ENCODE measurements at regions not wholly inside any gene's neighbourhood (a gene's known extent, or its start where the extent isn't known, plus 50 kb on each side); places are given as distances from the start of the nearest gene placed in this dataset.

DNA sequence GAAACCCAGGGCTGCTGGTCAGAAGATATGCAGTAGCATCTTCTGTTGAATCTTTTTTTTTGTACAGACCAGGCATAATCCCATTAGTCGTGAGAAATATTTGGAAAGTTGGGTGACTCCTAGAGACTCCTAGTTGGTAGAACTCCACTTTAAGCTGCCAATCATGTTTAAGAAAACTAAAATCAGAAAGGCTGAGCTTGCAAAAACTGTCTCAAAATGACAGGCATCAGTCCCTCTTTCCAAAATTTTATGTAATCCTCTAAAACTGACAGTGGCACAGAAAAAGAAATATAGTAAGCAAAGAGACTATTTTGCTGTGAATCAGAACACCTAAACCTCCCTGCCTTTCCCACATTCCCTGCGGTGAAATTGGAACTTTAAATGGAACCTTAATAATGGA, 568.5 kb downstream of the CCSER2 start:
- Mint-ChIP-seq H3K4me3 (ENCODE audit: unreplicated experiment) (no peak overlapping the region), H3K9me3 (ENCODE audit: unreplicated experiment) (peaks cover 4% of the 10 kb centered on the region), H3K36me3 (ENCODE audit: low read depth, unreplicated experiment) (no peaks in the 10 kb centered on the region), H3K4me1 (ENCODE audit: low read depth, unreplicated experiment) (no peaks in the 10 kb centered on the region), H3K27me3 (ENCODE audit: low read depth, unreplicated experiment) (peaks cover 2% of the 10 kb centered on the region), H3K27ac (ENCODE audit: unreplicated experiment) (no peak overlapping the region)
- Histone ChIP-seq H3K4me1 (ENCODE audit: insufficient read depth, low read length) (no peaks in the 10 kb centered on the region), H3K9ac (ENCODE audit: low read length) (no peak overlapping the region), H2AFZ (ENCODE audit: low read depth, low read length) (no peak overlapping the region), H3K27me3 (ENCODE audit: insufficient read depth, low read length) (no peaks in the 10 kb centered on the region), H3K4me2 (ENCODE audit: low read length) (no peak overlapping the region), H4K20me1 (ENCODE audit: insufficient read depth, low read length) (no peaks in the 10 kb centered on the region), H3K36me3 (ENCODE audit: insufficient read depth, low read length) (no peaks in the 10 kb centered on the region), H3K27ac (ENCODE audit: low read depth, low read length) (no peak overlapping the region), H3K9me3 (ENCODE audit: insufficient read depth, low read depth, low read length) (no peaks in the 10 kb centered on the region), H3K4me3 (ENCODE audit: insufficient read depth, low read depth, low read length) (no peak overlapping the region), H3K79me2 (ENCODE audit: insufficient read depth, low read length) (no peaks in the 10 kb centered on the region)
- FAIRE-seq (no peak), DNase-seq (ENCODE audit: low read depth) (no peak)
- TF ChIP-seq EZH2 (IDR thresholded peaks at IDR 0.05; ENCODE audit: insufficient read depth, low read length): no peak
- TF ChIP-seq, protein P1, sequence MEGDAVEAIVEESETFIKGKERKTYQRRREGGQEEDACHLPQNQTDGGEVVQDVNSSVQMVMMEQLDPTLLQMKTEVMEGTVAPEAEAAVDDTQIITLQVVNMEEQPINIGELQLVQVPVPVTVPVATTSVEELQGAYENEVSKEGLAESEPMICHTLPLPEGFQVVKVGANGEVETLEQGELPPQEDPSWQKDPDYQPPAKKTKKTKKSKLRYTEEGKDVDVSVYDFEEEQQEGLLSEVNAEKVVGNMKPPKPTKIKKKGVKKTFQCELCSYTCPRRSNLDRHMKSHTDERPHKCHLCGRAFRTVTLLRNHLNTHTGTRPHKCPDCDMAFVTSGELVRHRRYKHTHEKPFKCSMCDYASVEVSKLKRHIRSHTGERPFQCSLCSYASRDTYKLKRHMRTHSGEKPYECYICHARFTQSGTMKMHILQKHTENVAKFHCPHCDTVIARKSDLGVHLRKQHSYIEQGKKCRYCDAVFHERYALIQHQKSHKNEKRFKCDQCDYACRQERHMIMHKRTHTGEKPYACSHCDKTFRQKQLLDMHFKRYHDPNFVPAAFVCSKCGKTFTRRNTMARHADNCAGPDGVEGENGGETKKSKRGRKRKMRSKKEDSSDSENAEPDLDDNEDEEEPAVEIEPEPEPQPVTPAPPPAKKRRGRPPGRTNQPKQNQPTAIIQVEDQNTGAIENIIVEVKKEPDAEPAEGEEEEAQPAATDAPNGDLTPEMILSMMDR (IDR thresholded peaks at IDR 0.05; ENCODE audit: insufficient read depth, low read depth, low read length): no peak

DNA sequence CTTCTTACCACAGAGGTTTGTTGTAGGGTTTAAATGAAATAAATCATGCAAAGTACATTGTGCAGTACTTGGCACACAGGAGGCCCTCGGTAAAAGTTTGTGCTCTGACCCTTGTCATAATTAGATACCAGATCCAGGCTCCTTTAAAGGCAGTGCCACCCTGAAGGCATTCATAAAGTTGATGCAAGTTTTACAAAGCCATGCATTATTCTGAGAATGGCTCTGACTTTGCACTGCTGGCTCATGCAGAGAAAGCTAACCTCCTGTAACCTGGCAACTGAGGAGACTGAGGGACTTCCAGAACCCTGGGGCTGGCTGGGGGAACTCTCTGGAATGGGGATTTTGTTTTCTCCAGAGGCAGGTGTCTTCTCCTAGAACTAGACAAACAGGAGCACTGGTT, 570.9 kb downstream of the CCSER2 start:
- Mint-ChIP-seq H3K4me3 (ENCODE audit: unreplicated experiment) (no peak overlapping the region), H3K4me1 (ENCODE audit: low read depth, unreplicated experiment) (no peaks in the 10 kb centered on the region)

DNA sequence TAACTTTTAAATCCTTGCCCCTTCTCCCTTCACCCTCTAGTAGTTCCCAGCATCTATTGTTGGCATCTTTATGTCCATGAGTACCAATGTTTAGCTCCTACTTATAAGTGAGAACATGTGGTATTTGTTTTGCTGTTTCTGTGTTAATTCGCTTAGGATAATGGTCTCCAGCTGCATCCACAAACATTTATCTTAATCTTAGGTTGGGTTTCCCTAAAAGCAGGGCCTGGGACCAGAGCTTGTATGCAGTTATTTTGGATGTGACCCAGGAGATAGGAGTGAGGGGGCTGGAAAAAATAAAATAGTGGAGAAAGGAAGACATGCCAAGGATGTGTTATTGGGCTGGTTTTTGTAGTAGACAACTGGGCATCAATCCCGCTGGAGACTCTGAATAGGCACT, 571.8 kb downstream of the CCSER2 start:
- no peak overlapping the region for H3K27ac Mint-ChIP-seq (ENCODE audit: unreplicated experiment)

More for the DNA sequence above, 570.9 kb downstream of the CCSER2 start:
- H3K27me3 Mint-ChIP-seq (ENCODE audit: low read depth, unreplicated experiment): peaks cover 2% of the 10 kb centered on the region
- Histone ChIP-seq H3K27ac (ENCODE audit: low read depth, low read length) (no peak overlapping the region), H3K4me3 (ENCODE audit: insufficient read depth, low read depth, low read length) (no peak overlapping the region), H3K9ac (ENCODE audit: low read length) (no peak overlapping the region), H4K20me1 (ENCODE audit: insufficient read depth, low read length) (no peaks in the 10 kb centered on the region), H3K36me3 (ENCODE audit: insufficient read depth, low read length) (no peaks in the 10 kb centered on the region), H3K9me3 (ENCODE audit: insufficient read depth, low read depth, low read length) (no peaks in the 10 kb centered on the region), H2AFZ (ENCODE audit: low read depth, low read length) (no peak overlapping the region), H3K79me2 (ENCODE audit: insufficient read depth, low read length) (no peaks in the 10 kb centered on the region), H3K4me2 (ENCODE audit: low read length) (no peak overlapping the region), H3K4me1 (ENCODE audit: insufficient read depth, low read length) (no peaks in the 10 kb centered on the region), H3K27me3 (ENCODE audit: insufficient read depth, low read length) (no peaks in the 10 kb centered on the region)
- TF ChIP-seq, protein P1 (IDR thresholded peaks at IDR 0.05; ENCODE audit: insufficient read depth, low read depth, low read length): no peak
- no peak for TF ChIP-seq EZH2 (IDR thresholded peaks at IDR 0.05; ENCODE audit: insufficient read depth, low read length)
- DNase-seq (ENCODE audit: low read depth) (no peak), FAIRE-seq (no peak)
- no peak overlapping the region for H3K27ac Mint-ChIP-seq (ENCODE audit: unreplicated experiment)
- H3K9me3 Mint-ChIP-seq (ENCODE audit: unreplicated experiment): no peaks in the 10 kb centered on the region
- H3K36me3 Mint-ChIP-seq (ENCODE audit: low read depth, unreplicated experiment): no peaks in the 10 kb centered on the region

More for the DNA sequence above, 571.8 kb downstream of the CCSER2 start:
- Mint-ChIP-seq H3K4me3 (ENCODE audit: unreplicated experiment) (no peak overlapping the region), H3K4me1 (ENCODE audit: low read depth, unreplicated experiment) (no peaks in the 10 kb centered on the region), H3K36me3 (ENCODE audit: low read depth, unreplicated experiment) (no peaks in the 10 kb centered on the region), H3K9me3 (ENCODE audit: unreplicated experiment) (peaks cover 3% of the 10 kb centered on the region), H3K27me3 (ENCODE audit: low read depth, unreplicated experiment) (peaks cover 2% of the 10 kb centered on the region)
- H4K20me1 ChIP-seq (ENCODE audit: insufficient read depth, low read length): no peaks in the 10 kb centered on the region
- TF ChIP-seq, protein P1 (IDR thresholded peaks at IDR 0.05; ENCODE audit: insufficient read depth, low read depth, low read length): no peak
- TF ChIP-seq EZH2 (IDR thresholded peaks at IDR 0.05; ENCODE audit: insufficient read depth, low read length): no peak
- FAIRE-seq (no peak), DNase-seq (ENCODE audit: low read depth) (no peak)
- H3K36me3 ChIP-seq (ENCODE audit: insufficient read depth, low read length): no peaks in the 10 kb centered on the region
- H3K27me3 ChIP-seq (ENCODE audit: insufficient read depth, low read length): no peaks in the 10 kb centered on the region
- no peaks in the 10 kb centered on the region for H3K4me1 ChIP-seq (ENCODE audit: insufficient read depth, low read length)
- no peak overlapping the region for H3K4me2 ChIP-seq (ENCODE audit: low read length)
- no peaks in the 10 kb centered on the region for H3K79me2 ChIP-seq (ENCODE audit: insufficient read depth, low read length)
- H3K4me3 ChIP-seq (ENCODE audit: insufficient read depth, low read depth, low read length): no peak overlapping the region
- no peak overlapping the region for H3K27ac ChIP-seq (ENCODE audit: low read depth, low read length)
- H2AFZ ChIP-seq (ENCODE audit: low read depth, low read length): no peak overlapping the region
- no peak overlapping the region for H3K9ac ChIP-seq (ENCODE audit: low read length)
- H3K9me3 ChIP-seq (ENCODE audit: insufficient read depth, low read depth, low read length): no peaks in the 10 kb centered on the region
